Left lung (tissue), 4 donors: ENCODE measurements at regions not wholly inside any gene's neighbourhood (a gene's known extent, or its start where the extent isn't known, plus 50 kb on each side); places are given as distances from the start of the nearest gene placed in this dataset.

ENCODE experiments used
- ATAC-seq: fragments of 200-7000 bp; cut with Tn5 transposase; one replicate; pipeline ENCODE4 v1.9.1; 2020; ENCODE audit warnings: moderate library complexity
- DNase-seq, 4 donors: peaks; one replicate each; pipeline ENCODE4 v3.0.0-alpha.2; 2013 to 2020
- H3K27ac ChIP-seq, 2 donors: fragments of 200-600 bp; sonication (generic) in 1 of 2; one replicate each; pipeline versions ENCODE4 v1.5.0 to v1.8.0; 2020 to 2021
- H3K27me3 ChIP-seq, 2 donors: fragments of 200-600 bp; sonication (generic) in 1 of 2; one replicate each; pipeline versions ENCODE4 v1.5.0 to v1.8.0; 2020 to 2021
- H3K36me3 ChIP-seq, 2 donors: fragments of 200-600 bp; sonication (generic) in 1 of 2; one replicate each; pipeline versions ENCODE4 v1.5.0 to v1.8.0; 2020 to 2021
- H3K4me1 ChIP-seq, 2 donors: fragments of 200-600 bp; one replicate each; pipeline ENCODE4 v1.8.0; 2021
- H3K4me3 ChIP-seq, 2 donors: fragments of 200-600 bp; sonication (generic) in 1 of 2; one replicate each; pipeline versions ENCODE4 v1.5.0 to v1.8.0; 2020 to 2021; ENCODE audit warnings: mild to moderate bottlenecking in 1 of 2
- H3K9me3 ChIP-seq, 2 donors: fragments of 200-600 bp; sonication (generic) in 1 of 2; one replicate each; pipeline versions ENCODE4 v1.5.0 to v1.8.0; 2020 to 2021
- intact Hi-C, 2 donors: fragments of 100-400 bp; cut with DNase I; formaldehyde crosslinking; loops; one replicate each; pipeline versions ENCODE4 v1.11.2 to v1.14.2; 2022
- TF ChIP-seq, protein P1 (sequence below), 2 donors: fragments of 200-600 bp; sonication (generic) in 1 of 2; IDR thresholded peaks; one replicate each; pipeline versions ENCODE4 v1.5.0 to v1.8.0; 2021; ENCODE audit warnings: antibody characterized with exemption in 2 of 2
- donor health status: DM: no; HTN: yes; CAD: no.
- donor health status: DM: no; HTN: no; CAD: no.

GRCh38 chr2:46847185-46847710, 68.4 kb downstream of the MCFD2 start:
- TF ChIP-seq, protein P1, sequence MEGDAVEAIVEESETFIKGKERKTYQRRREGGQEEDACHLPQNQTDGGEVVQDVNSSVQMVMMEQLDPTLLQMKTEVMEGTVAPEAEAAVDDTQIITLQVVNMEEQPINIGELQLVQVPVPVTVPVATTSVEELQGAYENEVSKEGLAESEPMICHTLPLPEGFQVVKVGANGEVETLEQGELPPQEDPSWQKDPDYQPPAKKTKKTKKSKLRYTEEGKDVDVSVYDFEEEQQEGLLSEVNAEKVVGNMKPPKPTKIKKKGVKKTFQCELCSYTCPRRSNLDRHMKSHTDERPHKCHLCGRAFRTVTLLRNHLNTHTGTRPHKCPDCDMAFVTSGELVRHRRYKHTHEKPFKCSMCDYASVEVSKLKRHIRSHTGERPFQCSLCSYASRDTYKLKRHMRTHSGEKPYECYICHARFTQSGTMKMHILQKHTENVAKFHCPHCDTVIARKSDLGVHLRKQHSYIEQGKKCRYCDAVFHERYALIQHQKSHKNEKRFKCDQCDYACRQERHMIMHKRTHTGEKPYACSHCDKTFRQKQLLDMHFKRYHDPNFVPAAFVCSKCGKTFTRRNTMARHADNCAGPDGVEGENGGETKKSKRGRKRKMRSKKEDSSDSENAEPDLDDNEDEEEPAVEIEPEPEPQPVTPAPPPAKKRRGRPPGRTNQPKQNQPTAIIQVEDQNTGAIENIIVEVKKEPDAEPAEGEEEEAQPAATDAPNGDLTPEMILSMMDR (IDR thresholded peaks at IDR 0.05): no peak
- no peaks in the 10 kb centered on the region for H3K9me3 ChIP-seq
- peak overlapping the region; percentile 69 to 90 for H3K27ac ChIP-seq
- intact Hi-C loops: no loop called here
- H3K4me3 ChIP-seq: no peak overlapping the region
- ATAC-seq (peak; percentile 85), DNase-seq (peak; percentile 85 to 94 (median 92))
- no peaks in the 10 kb centered on the region for H3K36me3 ChIP-seq
- H3K4me1 ChIP-seq: peaks cover 42 to 63% of the 10 kb centered on the region in 2 donors
- no peaks in the 10 kb centered on the region for H3K27me3 ChIP-seq

- H3K4me1 ChIP-seq: peaks cover 42 to 70% of the 10 kb centered on the region in 2 donors
- TF ChIP-seq, protein P1 (IDR thresholded peaks at IDR 0.05): no peak
- intact Hi-C loops: no loop called here
- no peaks in the 10 kb centered on the region for H3K9me3 ChIP-seq
- H3K27me3 ChIP-seq: no peaks in the 10 kb centered on the region
- no peaks in the 10 kb centered on the region for H3K36me3 ChIP-seq
- H3K27ac ChIP-seq: peak overlapping the region; percentile 69 to 90
- no peak overlapping the region for H3K4me3 ChIP-seq
- ATAC-seq (peak; percentile 2), DNase-seq (peak in 1 of 4 donors; percentile 25)
These were observed 69.1 kb downstream of the MCFD2 start for GRCh38 chr2:46846536-46846935.

DNA sequence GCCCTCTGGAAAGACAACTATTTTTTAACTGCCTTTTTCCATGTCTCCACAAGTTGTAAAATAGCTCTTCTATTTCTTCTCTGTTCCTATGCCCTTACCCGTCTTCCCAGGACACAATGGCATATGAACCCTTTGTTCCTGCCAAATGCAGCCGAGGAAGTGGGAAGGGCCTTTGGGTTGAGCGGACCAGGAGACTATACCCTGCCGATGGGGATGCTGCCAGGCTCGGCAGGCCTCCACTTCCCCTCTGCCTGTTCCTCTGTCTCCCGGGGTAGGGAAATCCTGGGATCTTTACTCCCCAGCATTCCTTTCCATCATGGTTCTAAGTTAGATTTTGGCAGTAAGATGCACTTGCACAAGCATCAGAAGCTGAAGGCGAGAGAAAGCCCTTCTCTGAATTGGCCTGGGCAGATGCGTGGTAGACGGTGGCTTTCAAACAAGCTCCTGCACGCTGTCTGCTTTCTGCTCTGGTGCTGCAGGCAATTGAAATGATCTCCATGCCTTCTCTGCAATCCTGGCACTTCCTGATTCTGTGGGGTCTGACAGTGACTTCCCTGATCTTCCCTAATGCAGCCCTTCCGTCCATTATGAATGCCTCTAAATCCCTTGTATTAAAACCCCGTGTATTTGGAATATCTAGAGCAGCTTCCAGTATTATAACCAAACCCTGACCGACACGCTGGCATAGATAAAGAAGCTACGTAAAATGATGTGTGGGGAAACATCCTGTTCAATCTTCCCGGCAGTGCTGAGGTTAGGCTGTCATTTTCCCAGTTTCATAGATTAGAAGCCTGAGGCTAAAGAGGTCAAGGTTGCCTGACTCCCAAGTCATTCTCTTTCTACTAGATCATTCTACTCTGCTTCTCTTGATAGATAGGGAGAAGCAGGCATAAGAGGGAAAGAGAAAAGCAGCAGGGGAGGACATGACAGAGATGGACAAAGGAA, 69.8 kb downstream of the MCFD2 start:
- Histone ChIP-seq H3K4me1 (peaks cover 42 to 74% of the 10 kb centered on the region in 2 donors), H3K27ac (peak overlapping the region; percentile 69 to 90), H3K36me3 (no peaks in the 10 kb centered on the region), H3K4me3 (no peak overlapping the region), H3K27me3 (no peaks in the 10 kb centered on the region), H3K9me3 (no peaks in the 10 kb centered on the region)
- no peak for ATAC-seq
- intact Hi-C loops: no loop called here
- peak in 1 of 4 donors; percentile 1 for DNase-seq
- TF ChIP-seq, protein P1 (IDR thresholded peaks at IDR 0.05): no peak

- H3K27me3 ChIP-seq: no peaks in the 10 kb centered on the region
- no peaks in the 10 kb centered on the region for H3K9me3 ChIP-seq
- no peak for DNase-seq
- intact Hi-C loops: no loop called here
- no peak overlapping the region for H3K4me3 ChIP-seq
- no peak for ATAC-seq
- H3K36me3 ChIP-seq: no peaks in the 10 kb centered on the region
- H3K4me1 ChIP-seq: peaks cover 30 to 61% of the 10 kb centered on the region in 2 donors
- H3K27ac ChIP-seq: no peak overlapping the region
- TF ChIP-seq, protein P1 (IDR thresholded peaks at IDR 0.05): no peak
These were observed 71.2 kb downstream of the MCFD2 start for GRCh38 chr2:46844443-46844842.

DNA sequence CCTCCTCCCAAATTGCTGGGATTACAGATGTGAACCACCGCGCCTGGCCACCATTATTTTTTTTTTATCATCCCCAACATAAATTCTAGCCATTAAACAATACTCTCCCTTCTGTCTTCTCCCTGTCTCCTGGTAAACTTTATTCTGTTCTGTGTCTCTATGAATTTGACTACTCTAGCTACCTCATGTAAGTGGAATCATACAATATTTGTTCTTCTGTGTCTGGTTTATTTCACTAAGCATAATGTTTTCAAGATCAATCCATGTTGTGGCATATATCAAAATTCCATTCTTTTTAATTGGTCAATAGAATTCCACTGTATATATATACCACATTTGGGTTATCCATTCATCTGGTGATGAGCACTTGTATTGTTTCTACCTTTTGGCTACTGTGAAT, 71.6 kb downstream of the MCFD2 start:
- TF ChIP-seq, protein P1 (IDR thresholded peaks at IDR 0.05): no peak
- no peak for DNase-seq
- Histone ChIP-seq H3K36me3 (no peaks in the 10 kb centered on the region), H3K4me3 (no peak overlapping the region), H3K9me3 (no peaks in the 10 kb centered on the region), H3K4me1 (peaks cover 26 to 57% of the 10 kb centered on the region in 2 donors), H3K27me3 (no peaks in the 10 kb centered on the region), H3K27ac (no peak overlapping the region)
- no peak for ATAC-seq
- intact Hi-C loops: no loop called here
